ENCODE measurements at regions not wholly inside any gene's neighbourhood (a gene's known extent, or its start where the extent isn't known, plus 50 kb on each side); places are given as distances from the start of the nearest gene placed in this dataset.
A peak's percentile ranks its signal among the peaks of the same experiment; 100 is the strongest.

- intact Hi-C loops (cut with DNase I): no loop called here
- ATAC-seq (no peak), DNase-seq (no peak)
Observed at GRCh38 chr7:24462117-24462516, 111.1 kb upstream of the PALS2 start.

DNA sequence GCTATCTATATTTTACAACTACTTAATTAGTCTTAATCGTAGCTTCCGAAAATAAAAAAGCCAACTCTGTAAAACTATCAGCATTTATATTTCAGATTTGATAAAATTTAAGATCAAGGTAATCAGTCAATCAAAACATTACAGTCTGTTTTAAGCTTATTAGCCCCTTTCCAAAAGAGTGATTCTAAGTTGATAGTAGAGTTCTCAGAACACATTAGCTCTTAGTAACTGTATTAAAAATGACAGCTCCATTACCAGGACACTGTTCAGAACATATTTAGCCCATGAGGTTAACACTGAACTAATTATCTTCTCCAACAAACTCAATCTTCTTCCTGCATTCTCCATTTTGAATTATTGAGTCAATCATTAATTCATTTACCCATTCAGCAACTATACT, 110.3 kb upstream of the PALS2 start:
- intact Hi-C loops (cut with DNase I): no loop called here
- no peak for ATAC-seq
- DNase-seq: no peak

GRCh38 chr7:24463474-24463873, 109.8 kb upstream of the PALS2 start:
- DNase-seq (no peak), ATAC-seq (no peak)
- intact Hi-C loops (cut with DNase I): no loop called here

GRCh38 chr7:24464861-24465260, 108.4 kb upstream of the PALS2 start:
- intact Hi-C loops (cut with DNase I): no loop called here
- no peak for ATAC-seq
- no peak for DNase-seq

GRCh38 chr7:24466168-24466768, 107.0 kb upstream of the PALS2 start:
- intact Hi-C loops (cut with DNase I): no loop called here
- no peak for ATAC-seq
- no peak for DNase-seq

- intact Hi-C loops (cut with DNase I): no loop called here
- DNase-seq: no peak
- ATAC-seq: no peak
Observed at GRCh38 chr7:24469118-24469517, 104.1 kb upstream of the PALS2 start.

DNA sequence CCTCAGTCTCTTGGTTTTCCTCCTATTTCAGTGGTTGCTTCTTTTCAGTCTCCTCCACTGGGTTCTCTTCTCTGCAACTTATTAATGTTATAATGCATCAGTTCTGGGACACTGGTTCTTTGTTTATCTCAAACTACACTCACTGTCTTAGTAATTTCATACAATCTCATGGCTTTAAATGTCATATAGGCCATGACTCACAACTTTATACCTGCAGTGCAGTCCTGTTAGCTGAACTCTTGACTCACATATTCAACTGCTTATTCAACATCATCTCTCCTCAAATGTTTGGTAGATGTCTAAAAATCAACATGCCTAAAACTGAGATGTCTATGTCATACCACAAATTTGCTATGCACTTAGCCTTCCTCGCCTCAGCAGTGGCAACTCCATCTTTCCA, 101.2 kb upstream of the PALS2 start:
- intact Hi-C loops (cut with DNase I): no loop called here
- DNase-seq (no peak), ATAC-seq (no peak)

GRCh38 chr7:24475166-24475961, 97.9 kb upstream of the PALS2 start:
- no peak for DNase-seq
- ATAC-seq: no peak
- intact Hi-C loops (cut with DNase I): no loop called here

DNA sequence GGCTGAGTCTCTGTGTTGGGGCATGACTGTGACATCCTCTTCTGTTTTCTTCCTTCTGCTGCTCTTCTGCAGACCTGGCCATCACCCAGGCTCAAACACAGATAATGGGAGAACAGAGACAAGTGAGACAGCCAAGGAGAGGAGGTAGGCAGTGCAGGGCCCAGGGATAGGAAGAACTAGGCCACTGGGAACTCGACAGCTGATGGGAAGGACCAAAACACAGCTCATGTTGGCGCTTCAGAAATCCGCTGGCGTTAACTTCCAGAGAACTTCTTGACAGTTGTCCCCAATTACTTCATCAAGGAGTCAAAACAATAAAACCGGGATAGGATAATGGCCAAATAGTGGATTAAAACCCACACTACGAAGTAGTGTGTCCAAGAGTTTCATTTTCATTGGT, 97.0 kb upstream of the PALS2 start:
- ATAC-seq: no peak
- intact Hi-C loops (cut with DNase I): no loop called here
- DNase-seq: no peak

- peak; percentile 72 to 84 for ATAC-seq
- DNase-seq: no peak
- intact Hi-C loops (cut with DNase I): no loop called here
Observed at GRCh38 chr7:24477398-24478136, 95.7 kb upstream of the PALS2 start.

- no peak for ATAC-seq
- DNase-seq: no peak
- intact Hi-C loops (cut with DNase I): no loop called here
Observed at GRCh38 chr7:24478137-24478655, 95.1 kb upstream of the PALS2 start.

GRCh38 chr7:24480501-24480900, 92.8 kb upstream of the PALS2 start:
- DNase-seq: no peak
- ATAC-seq: no peak
- intact Hi-C loops (cut with DNase I): no loop called here

GRCh38 chr7:24483804-24484203, 89.4 kb upstream of the PALS2 start:
- ATAC-seq: no peak
- intact Hi-C loops (cut with DNase I): no loop called here
- DNase-seq: no peak

- intact Hi-C loops (cut with DNase I): no loop called here
- DNase-seq (no peak), ATAC-seq (no peak)
Observed at GRCh38 chr7:24492576-24492975, 80.7 kb upstream of the PALS2 start.

GRCh38 chr7:24494832-24495231, 78.4 kb upstream of the PALS2 start:
- no peak for ATAC-seq
- intact Hi-C loops (cut with DNase I): no loop called here
- no peak for DNase-seq

- no peak for ATAC-seq
- intact Hi-C loops (cut with DNase I): no loop called here
- DNase-seq: no peak
Observed at GRCh38 chr7:24496036-24496435, 77.2 kb upstream of the PALS2 start.

GRCh38 chr7:24498439-24498838, 74.8 kb upstream of the PALS2 start:
- ATAC-seq (no peak), DNase-seq (no peak)
- intact Hi-C loops (cut with DNase I): no loop called here

DNA sequence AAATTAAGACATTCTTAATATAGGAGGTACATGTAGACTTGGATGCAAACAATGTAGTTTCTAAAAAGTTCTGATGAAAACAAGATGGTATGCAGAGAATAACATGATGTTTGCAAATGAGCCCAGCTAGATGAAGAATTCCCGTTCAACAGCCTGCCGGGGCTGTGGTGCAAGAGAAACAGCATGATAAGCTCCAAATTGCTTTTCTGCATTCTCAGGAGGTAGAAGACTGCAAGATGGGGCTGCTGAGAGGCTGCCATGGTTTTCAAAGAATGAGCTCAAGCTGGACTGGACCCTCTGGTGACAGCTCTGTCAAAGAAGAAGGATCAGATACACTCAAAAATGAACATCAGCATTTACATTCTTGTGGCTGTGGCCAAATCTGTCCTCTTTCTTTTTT, 73.4 kb upstream of the PALS2 start:
- DNase-seq (no peak), ATAC-seq (no peak)
- intact Hi-C loops (cut with DNase I): no loop called here

GRCh38 chr7:24500599-24500998, 72.7 kb upstream of the PALS2 start:
- DNase-seq (no peak), ATAC-seq (no peak)
- intact Hi-C loops (cut with DNase I): no loop called here

GRCh38 chr7:24501009-24501408, 72.2 kb upstream of the PALS2 start:
- DNase-seq (no peak), ATAC-seq (no peak)
- intact Hi-C loops (cut with DNase I): no loop called here
